ENCODE measurements at regions not wholly inside any gene's neighbourhood (a gene's known extent, or its start where the extent isn't known, plus 50 kb on each side); places are given as distances from the start of the nearest gene placed in this dataset.
"Not testable (repeated sequence)": the region's sequence is repeated elsewhere in the genome, so short reads cannot be mapped to it uniquely, and the experiment has no call there.

GRCh38 chr13:104605435-104605834 is 1539.2 kb upstream of the SLC10A2 start:
- TF ChIP-seq CTCF (conservative IDR thresholded peaks at IDR 0.05; ENCODE audit: low read depth, low read length); POLR2A (IDR thresholded peaks at IDR 0.05; ENCODE audit: low read depth, low read length); USF2 (IDR thresholded peaks at IDR 0.05; ENCODE audit: low read depth, low read length); RCOR1 (IDR thresholded peaks at IDR 0.05; ENCODE audit: insufficient replicate concordance, low read length); CEBPB (IDR thresholded peaks at IDR 0.05; ENCODE audit: low read depth, low read length); ELK1 (IDR thresholded peaks at IDR 0.05; ENCODE audit: borderline replicate concordance, low read depth, low read length); RAD21 (IDR thresholded peaks at IDR 0.05; ENCODE audit: low read length); SMC3 (IDR thresholded peaks at IDR 0.05; ENCODE audit: low read depth, low read length); MAFK (IDR thresholded peaks at IDR 0.05; ENCODE audit: low read depth, low read length): not testable (repeated sequence)

Data from IMR-90 (cell line).